Activated naive CD8-positive, alpha-beta T cell treated with anti-CD3 and anti-CD28 coated beads, Interleukin-2, amount 50 U/mL, for 24 hours (primary cell): ENCODE measurements at regions not wholly inside any gene's neighbourhood (a gene's known extent, or its start where the extent isn't known, plus 50 kb on each side); places are given as distances from the start of the nearest gene placed in this dataset.
"Not testable (repeated sequence)": the region's sequence is repeated elsewhere in the genome, so short reads cannot be mapped to it uniquely, and the experiment has no call there.

Source experiments
- ATAC-seq: fragments of 150-1000 bp; cut with Tn5 transposase; one replicate; pipeline ENCODE4 v1.10.0; 2021
- DNase-seq: peaks from one replicate; pipeline ENCODE4 v3.0.0; 2021
- H3K27ac Mint-ChIP-seq: one replicate; pipeline ENCODE4 v1.8.0; 2021; ENCODE audit warnings: mild to moderate bottlenecking, mixed read lengths
- H3K27me3 Mint-ChIP-seq: one replicate; pipeline ENCODE4 v1.8.0; 2021; ENCODE audit warnings: mixed read lengths
- H3K36me3 Mint-ChIP-seq: one replicate; pipeline ENCODE4 v1.8.0; 2021; ENCODE audit warnings: low read depth, mixed read lengths
- H3K4me1 Mint-ChIP-seq: one replicate; pipeline ENCODE4 v1.8.0; 2021; ENCODE audit warnings: mixed read lengths
- H3K4me3 Mint-ChIP-seq: one replicate; pipeline ENCODE4 v1.8.0; 2021; ENCODE audit warnings: mild to moderate bottlenecking, moderate library complexity, mixed read lengths
- H3K9me3 Mint-ChIP-seq: one replicate; pipeline ENCODE4 v1.8.0; 2021; ENCODE audit warnings: mixed read lengths

- no peak for DNase-seq
- peaks cover 2% of the 10 kb centered on the region for H3K4me1 Mint-ChIP-seq
These were observed 838.2 kb upstream of the B3GALT2 start for GRCh38 chr1:194024659-194025058.

GRCh38 chr1:194014014-194014413 is 827.6 kb upstream of the B3GALT2 start:
- H3K9me3 Mint-ChIP-seq, result peaks cover 9% of the 10 kb centered on the region
- no peak overlapping the region for H3K27ac Mint-ChIP-seq
- H3K36me3 Mint-ChIP-seq, result no peaks in the 10 kb centered on the region
- ATAC-seq (no peak), DNase-seq (no peak)
- peaks cover 3% of the 10 kb centered on the region for H3K4me1 Mint-ChIP-seq
- H3K27me3 Mint-ChIP-seq, result no peaks in the 10 kb centered on the region
- no peak overlapping the region for H3K4me3 Mint-ChIP-seq

More at GRCh38 chr1:194024659-194025058, 838.2 kb upstream of the B3GALT2 start:
- Mint-ChIP-seq H3K27ac (no peak overlapping the region), H3K4me3 (no peak overlapping the region), H3K9me3 (peaks cover 13% of the 10 kb centered on the region), H3K36me3 (no peaks in the 10 kb centered on the region), H3K27me3 (no peaks in the 10 kb centered on the region)
- no peak for ATAC-seq

- DNase-seq (no peak), ATAC-seq (no peak)
- no peaks in the 10 kb centered on the region for H3K27me3 Mint-ChIP-seq
- peaks cover 14% of the 10 kb centered on the region for H3K9me3 Mint-ChIP-seq
- no peak overlapping the region for H3K27ac Mint-ChIP-seq
- H3K4me1 Mint-ChIP-seq, result peaks cover 3% of the 10 kb centered on the region
- H3K4me3 Mint-ChIP-seq, result no peak overlapping the region
- no peaks in the 10 kb centered on the region for H3K36me3 Mint-ChIP-seq
These were observed 827.1 kb upstream of the B3GALT2 start for GRCh38 chr1:194013561-194013960.

GRCh38 chr1:194004146-194004545 is 817.7 kb upstream of the B3GALT2 start:
- Mint-ChIP-seq H3K9me3 (peaks cover 19% of the 10 kb centered on the region), H3K4me1 (no peaks in the 10 kb centered on the region), H3K36me3 (peaks cover 2% of the 10 kb centered on the region), H3K4me3 (no peak overlapping the region), H3K27me3 (no peaks in the 10 kb centered on the region), H3K27ac (no peak overlapping the region)
- DNase-seq (no peak), ATAC-seq (no peak)

GRCh38 chr1:194001726-194002350 is 815.4 kb upstream of the B3GALT2 start:
- not testable (repeated sequence) for H3K27me3 Mint-ChIP-seq, H3K4me1 Mint-ChIP-seq, DNase-seq, H3K36me3 Mint-ChIP-seq, H3K4me3 Mint-ChIP-seq, H3K27ac Mint-ChIP-seq, ATAC-seq
- peaks cover 11% of the 10 kb centered on the region for H3K9me3 Mint-ChIP-seq

GRCh38 chr1:193988885-193989284 is 802.5 kb upstream of the B3GALT2 start:
- no peak overlapping the region for H3K27ac Mint-ChIP-seq
- no peak for ATAC-seq

GRCh38 chr1:193979219-193979618 is 792.8 kb upstream of the B3GALT2 start:
- H3K9me3 Mint-ChIP-seq, result peaks cover 5% of the 10 kb centered on the region
- no peak for ATAC-seq
- no peaks in the 10 kb centered on the region for H3K4me1 Mint-ChIP-seq
- no peaks in the 10 kb centered on the region for H3K36me3 Mint-ChIP-seq
- no peak overlapping the region for H3K27ac Mint-ChIP-seq
- no peak for DNase-seq
- no peaks in the 10 kb centered on the region for H3K27me3 Mint-ChIP-seq
- H3K4me3 Mint-ChIP-seq, result no peak overlapping the region

More at GRCh38 chr1:193988885-193989284, 802.5 kb upstream of the B3GALT2 start:
- Mint-ChIP-seq H3K4me1 (no peaks in the 10 kb centered on the region), H3K9me3 (peaks cover 53% of the 10 kb centered on the region), H3K36me3 (peaks cover 8% of the 10 kb centered on the region), H3K4me3 (no peak overlapping the region), H3K27me3 (no peaks in the 10 kb centered on the region)
- DNase-seq, result no peak

GRCh38 chr1:193974286-193974798 is 787.9 kb upstream of the B3GALT2 start:
- Mint-ChIP-seq H3K9me3 (peaks cover 3% of the 10 kb centered on the region), H3K4me3 (no peak overlapping the region), H3K36me3 (no peaks in the 10 kb centered on the region), H3K4me1 (no peaks in the 10 kb centered on the region), H3K27me3 (no peaks in the 10 kb centered on the region), H3K27ac (no peak overlapping the region)
- DNase-seq (no peak), ATAC-seq (no peak)

GRCh38 chr1:193973428-193973827 is 787.0 kb upstream of the B3GALT2 start:
- DNase-seq, result no peak
- Mint-ChIP-seq H3K27me3 (no peaks in the 10 kb centered on the region), H3K36me3 (no peaks in the 10 kb centered on the region), H3K27ac (no peak overlapping the region), H3K4me3 (no peak overlapping the region), H3K9me3 (peaks cover 3% of the 10 kb centered on the region), H3K4me1 (no peaks in the 10 kb centered on the region)
- no peak for ATAC-seq

- DNase-seq, result no peak
- ATAC-seq, result no peak
- Mint-ChIP-seq H3K4me1 (no peaks in the 10 kb centered on the region), H3K4me3 (no peak overlapping the region), H3K36me3 (no peaks in the 10 kb centered on the region), H3K9me3 (peaks cover 3% of the 10 kb centered on the region), H3K27me3 (no peaks in the 10 kb centered on the region), H3K27ac (no peak overlapping the region)
These were observed 785.2 kb upstream of the B3GALT2 start for GRCh38 chr1:193971595-193971994.

GRCh38 chr1:193960499-193960898 is 774.1 kb upstream of the B3GALT2 start:
- Mint-ChIP-seq H3K4me1 (no peaks in the 10 kb centered on the region), H3K27ac (no peak overlapping the region), H3K27me3 (no peaks in the 10 kb centered on the region), H3K4me3 (no peak overlapping the region), H3K9me3 (no peaks in the 10 kb centered on the region), H3K36me3 (no peaks in the 10 kb centered on the region)
- no peak for DNase-seq
- no peak for ATAC-seq

GRCh38 chr1:193960040-193960439 is 773.6 kb upstream of the B3GALT2 start:
- H3K4me1 Mint-ChIP-seq, result no peaks in the 10 kb centered on the region
- H3K9me3 Mint-ChIP-seq, result no peaks in the 10 kb centered on the region
- H3K36me3 Mint-ChIP-seq, result no peaks in the 10 kb centered on the region

GRCh38 chr1:193957556-193958095 is 771.2 kb upstream of the B3GALT2 start:
- no peak for ATAC-seq
- H3K9me3 Mint-ChIP-seq, result no peaks in the 10 kb centered on the region
- no peaks in the 10 kb centered on the region for H3K36me3 Mint-ChIP-seq
- no peak overlapping the region for H3K27ac Mint-ChIP-seq
- no peak overlapping the region for H3K4me3 Mint-ChIP-seq
- no peaks in the 10 kb centered on the region for H3K27me3 Mint-ChIP-seq
- H3K4me1 Mint-ChIP-seq, result no peaks in the 10 kb centered on the region
- DNase-seq, result no peak

More at GRCh38 chr1:193960040-193960439, 773.6 kb upstream of the B3GALT2 start:
- H3K27ac Mint-ChIP-seq, result no peak overlapping the region
- no peak for ATAC-seq
- no peak overlapping the region for H3K4me3 Mint-ChIP-seq
- DNase-seq, result no peak
- no peaks in the 10 kb centered on the region for H3K27me3 Mint-ChIP-seq

GRCh38 chr1:193952778-193953374 is 766.5 kb upstream of the B3GALT2 start:
- Mint-ChIP-seq H3K27ac (no peak overlapping the region), H3K9me3 (no peaks in the 10 kb centered on the region), H3K4me3 (no peak overlapping the region), H3K4me1 (no peaks in the 10 kb centered on the region), H3K27me3 (no peaks in the 10 kb centered on the region), H3K36me3 (no peaks in the 10 kb centered on the region)
- DNase-seq (no peak), ATAC-seq (no peak)

- Mint-ChIP-seq H3K36me3 (no peaks in the 10 kb centered on the region), H3K27me3 (no peaks in the 10 kb centered on the region), H3K9me3 (peaks cover 2% of the 10 kb centered on the region), H3K4me3 (no peak overlapping the region), H3K4me1 (no peaks in the 10 kb centered on the region), H3K27ac (no peak overlapping the region)
- ATAC-seq, result no peak
- no peak for DNase-seq
These were observed 765.6 kb upstream of the B3GALT2 start for GRCh38 chr1:193951984-193952383.
